Neural progenitor cell (in vitro differentiated cells): ENCODE measurements at regions not wholly inside any gene's neighbourhood (a gene's known extent, or its start where the extent isn't known, plus 50 kb on each side); places are given as distances from the start of the nearest gene placed in this dataset.

ENCODE experiments used
- EZH2 ChIP-seq: fragments of 200-600 bp; sonication (generic); IDR thresholded peaks from 2 replicates; pipeline ENCODE4 v1.6.1; 2017; ENCODE audit warnings: antibody characterized with exemption, mild to moderate bottlenecking, moderate library complexity
- EZH2phosphoT487 ChIP-seq: fragments of 200-600 bp; sonication (generic); IDR thresholded peaks from 2 replicates; pipeline ENCODE4 v1.6.1; 2017; ENCODE audit warnings: antibody characterized with exemption
- TF ChIP-seq, protein P1 (sequence below): fragments of 200-600 bp; sonication (generic); IDR thresholded peaks from 2 replicates; pipeline ENCODE4 v1.5.1; 2017; ENCODE audit warnings: antibody characterized with exemption, mild to moderate bottlenecking

DNA sequence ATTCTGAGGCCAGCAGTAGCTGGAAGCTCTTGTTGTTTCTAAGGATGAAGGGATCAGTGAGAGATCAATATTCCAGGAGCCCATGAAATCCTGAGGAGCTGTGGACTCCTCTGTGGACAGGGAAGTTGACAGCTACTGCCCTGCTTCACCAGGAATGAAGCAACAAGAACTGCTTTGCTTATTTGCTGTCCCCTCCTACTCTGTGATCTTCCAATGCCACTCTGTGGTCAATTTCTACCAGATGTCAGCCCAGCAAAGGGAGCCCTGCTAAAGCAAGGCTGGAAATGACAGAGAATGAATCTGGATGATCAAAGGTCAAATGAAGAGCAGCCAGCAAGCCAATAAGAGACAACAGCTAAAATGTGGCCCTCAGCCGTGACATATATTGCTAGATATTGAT is 227.5 kb upstream of the CHRM2 start:
- TF ChIP-seq, protein P1, sequence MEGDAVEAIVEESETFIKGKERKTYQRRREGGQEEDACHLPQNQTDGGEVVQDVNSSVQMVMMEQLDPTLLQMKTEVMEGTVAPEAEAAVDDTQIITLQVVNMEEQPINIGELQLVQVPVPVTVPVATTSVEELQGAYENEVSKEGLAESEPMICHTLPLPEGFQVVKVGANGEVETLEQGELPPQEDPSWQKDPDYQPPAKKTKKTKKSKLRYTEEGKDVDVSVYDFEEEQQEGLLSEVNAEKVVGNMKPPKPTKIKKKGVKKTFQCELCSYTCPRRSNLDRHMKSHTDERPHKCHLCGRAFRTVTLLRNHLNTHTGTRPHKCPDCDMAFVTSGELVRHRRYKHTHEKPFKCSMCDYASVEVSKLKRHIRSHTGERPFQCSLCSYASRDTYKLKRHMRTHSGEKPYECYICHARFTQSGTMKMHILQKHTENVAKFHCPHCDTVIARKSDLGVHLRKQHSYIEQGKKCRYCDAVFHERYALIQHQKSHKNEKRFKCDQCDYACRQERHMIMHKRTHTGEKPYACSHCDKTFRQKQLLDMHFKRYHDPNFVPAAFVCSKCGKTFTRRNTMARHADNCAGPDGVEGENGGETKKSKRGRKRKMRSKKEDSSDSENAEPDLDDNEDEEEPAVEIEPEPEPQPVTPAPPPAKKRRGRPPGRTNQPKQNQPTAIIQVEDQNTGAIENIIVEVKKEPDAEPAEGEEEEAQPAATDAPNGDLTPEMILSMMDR = peak; percentile 14
- no peak for TF ChIP-seq EZH2
- TF ChIP-seq EZH2phosphoT487 = no peak
